ENCODE measurements at regions not wholly inside any gene's neighbourhood (a gene's known extent, or its start where the extent isn't known, plus 50 kb on each side); places are given as distances from the start of the nearest gene placed in this dataset.

DNA sequence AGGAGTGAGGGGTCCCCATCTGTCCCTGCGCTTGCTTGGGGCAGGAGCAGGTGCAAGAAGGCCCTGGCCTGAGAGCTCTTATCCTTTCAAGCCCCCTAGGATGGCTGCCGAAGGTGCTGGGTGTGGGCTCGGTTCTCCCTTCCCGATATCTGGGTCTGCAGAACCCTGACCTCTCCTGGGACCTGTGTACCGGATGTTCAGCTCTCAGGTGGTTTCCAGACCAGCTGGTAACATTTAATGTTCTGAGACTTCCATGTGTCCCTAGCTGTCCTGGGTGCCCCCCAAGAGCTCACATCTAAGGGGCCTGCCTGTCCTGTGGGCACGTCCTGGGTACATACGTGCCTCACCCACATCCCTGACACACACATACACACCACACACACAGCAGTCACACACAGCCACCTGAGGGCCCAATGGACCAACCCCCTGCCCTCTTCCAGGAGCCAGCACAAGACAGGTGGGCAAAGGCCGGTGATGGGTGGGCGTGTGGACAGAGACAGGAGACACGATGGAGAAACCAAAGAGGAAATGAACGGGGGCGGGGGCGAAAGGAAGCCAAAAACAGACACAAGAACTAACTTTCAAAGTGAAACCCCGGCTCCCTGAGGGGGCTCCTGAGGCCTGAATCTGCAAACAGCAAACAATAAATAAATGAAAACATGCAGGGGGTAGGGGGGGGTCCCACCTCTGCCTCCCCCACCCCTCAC lies 124.3 kb downstream of the PTPRS start:
- H3K27ac ChIP-seq: no peak overlapping the region
- no peak for DNase-seq (ENCODE audit: low read depth in 1 of 2, low spot score in 1 of 2)
- no peaks in the 10 kb centered on the region for H3K9me3 ChIP-seq (ENCODE audit: low read depth)
- no peak overlapping the region for H3K4me3 ChIP-seq
- no peaks in the 10 kb centered on the region for H3K4me1 ChIP-seq (ENCODE audit: low read depth)
- H3K36me3 ChIP-seq: peaks cover 81% of the 10 kb centered on the region
- no peak for TF ChIP-seq CTCF (IDR thresholded peaks at IDR 0.05; ENCODE audit: low read depth, low read length)
- no peaks in the 10 kb centered on the region for H3K27me3 ChIP-seq

- Histone ChIP-seq H3K27me3 (no peaks in the 10 kb centered on the region), H3K4me3 (no peak overlapping the region), H3K9me3 (ENCODE audit: low read depth) (no peaks in the 10 kb centered on the region), H3K4me1 (ENCODE audit: low read depth) (no peaks in the 10 kb centered on the region), H3K36me3 (peaks cover 86% of the 10 kb centered on the region), H3K27ac (no peak overlapping the region)
- DNase-seq (ENCODE audit: low read depth in 1 of 2, low spot score in 1 of 2): no peak
- no peak for TF ChIP-seq CTCF (IDR thresholded peaks at IDR 0.05; ENCODE audit: low read depth, low read length)
These were observed 125.2 kb downstream of the PTPRS start for GRCh38 chr19:5215431-5215830.

GRCh38 chr19:5214902-5215301 lies 125.7 kb downstream of the PTPRS start:
- DNase-seq (ENCODE audit: low read depth in 1 of 2, low spot score in 1 of 2): no peak
- H3K36me3 ChIP-seq: peaks cover 86% of the 10 kb centered on the region
- TF ChIP-seq CTCF (IDR thresholded peaks at IDR 0.05; ENCODE audit: low read depth, low read length): no peak

GRCh38 chr19:5214371-5214770 lies 126.2 kb downstream of the PTPRS start:
- TF ChIP-seq CTCF (IDR thresholded peaks at IDR 0.05; ENCODE audit: low read depth, low read length): no peak
- no peak for DNase-seq (ENCODE audit: low read depth in 1 of 2, low spot score in 1 of 2)
- Histone ChIP-seq H3K9me3 (ENCODE audit: low read depth) (no peaks in the 10 kb centered on the region), H3K4me1 (ENCODE audit: low read depth) (no peaks in the 10 kb centered on the region), H3K36me3 (peaks cover 85% of the 10 kb centered on the region), H3K27me3 (no peaks in the 10 kb centered on the region), H3K27ac (no peak overlapping the region), H3K4me3 (no peak overlapping the region)

More at GRCh38 chr19:5214902-5215301, 125.7 kb downstream of the PTPRS start:
- Histone ChIP-seq H3K4me1 (ENCODE audit: low read depth) (no peaks in the 10 kb centered on the region), H3K4me3 (no peak overlapping the region), H3K27me3 (no peaks in the 10 kb centered on the region), H3K9me3 (ENCODE audit: low read depth) (no peaks in the 10 kb centered on the region), H3K27ac (no peak overlapping the region)

DNA sequence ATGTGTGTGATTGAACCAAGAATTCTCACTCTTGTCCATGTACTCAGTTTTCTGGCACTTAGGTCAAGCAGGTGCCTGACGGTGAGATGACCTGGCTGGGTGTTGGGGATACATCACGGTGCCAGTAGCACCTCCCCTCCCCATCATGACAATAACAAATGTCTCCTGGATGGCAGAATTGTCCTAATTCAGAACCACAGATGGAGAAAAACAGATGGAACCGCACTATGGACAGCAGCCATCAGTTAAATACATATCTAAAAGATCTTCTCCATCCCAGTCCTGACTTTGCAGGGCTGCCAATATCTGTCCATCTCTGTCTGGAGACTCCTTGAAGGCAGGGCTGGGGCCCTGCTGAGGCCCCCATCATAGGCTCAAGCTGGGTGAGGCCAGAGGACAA lies 126.9 kb downstream of the PTPRS start:
- no peak overlapping the region for H3K27ac ChIP-seq
- peaks cover 78% of the 10 kb centered on the region for H3K36me3 ChIP-seq

More for the DNA sequence above, 126.9 kb downstream of the PTPRS start:
- DNase-seq (ENCODE audit: low read depth in 1 of 2, low spot score in 1 of 2): no peak
- Histone ChIP-seq H3K9me3 (ENCODE audit: low read depth) (no peaks in the 10 kb centered on the region), H3K4me1 (ENCODE audit: low read depth) (no peaks in the 10 kb centered on the region), H3K27me3 (no peaks in the 10 kb centered on the region), H3K4me3 (no peak overlapping the region)
- no peak for TF ChIP-seq CTCF (IDR thresholded peaks at IDR 0.05; ENCODE audit: low read depth, low read length)
